Sigmoid colon (tissue), 3 donors: ENCODE measurements at regions not wholly inside any gene's neighbourhood (a gene's known extent, or its start where the extent isn't known, plus 50 kb on each side); places are given as distances from the start of the nearest gene placed in this dataset.

Experiments used
- POLR2A ChIP-seq, 2 donors: fragments of 450-650 bp; IDR thresholded peaks; one replicate each; pipeline ENCODE4 v1.6.1; 2016; ENCODE audit warnings: antibody characterized with exemption in 2 of 2, mild to moderate bottlenecking in 2 of 2, moderate library complexity in 2 of 2
- TF ChIP-seq, protein P1 (sequence below), 4 experiments: fragments of 450-650 bp in 3 of 4; fragments of 200-600 bp in 1 of 4; IDR thresholded peaks; one replicate each; pipeline ENCODE4 v1.5.1; 2016 to 2019; ENCODE audit warnings: antibody characterized with exemption in 4 of 4, mild to moderate bottlenecking in 3 of 4, moderate library complexity in 2 of 4

GRCh38 chr3:87626546-87626945 is 350.2 kb upstream of the POU1F1 start:
- TF ChIP-seq POLR2A (IDR thresholded peaks at IDR 0.05): no peak
- TF ChIP-seq, protein P1, sequence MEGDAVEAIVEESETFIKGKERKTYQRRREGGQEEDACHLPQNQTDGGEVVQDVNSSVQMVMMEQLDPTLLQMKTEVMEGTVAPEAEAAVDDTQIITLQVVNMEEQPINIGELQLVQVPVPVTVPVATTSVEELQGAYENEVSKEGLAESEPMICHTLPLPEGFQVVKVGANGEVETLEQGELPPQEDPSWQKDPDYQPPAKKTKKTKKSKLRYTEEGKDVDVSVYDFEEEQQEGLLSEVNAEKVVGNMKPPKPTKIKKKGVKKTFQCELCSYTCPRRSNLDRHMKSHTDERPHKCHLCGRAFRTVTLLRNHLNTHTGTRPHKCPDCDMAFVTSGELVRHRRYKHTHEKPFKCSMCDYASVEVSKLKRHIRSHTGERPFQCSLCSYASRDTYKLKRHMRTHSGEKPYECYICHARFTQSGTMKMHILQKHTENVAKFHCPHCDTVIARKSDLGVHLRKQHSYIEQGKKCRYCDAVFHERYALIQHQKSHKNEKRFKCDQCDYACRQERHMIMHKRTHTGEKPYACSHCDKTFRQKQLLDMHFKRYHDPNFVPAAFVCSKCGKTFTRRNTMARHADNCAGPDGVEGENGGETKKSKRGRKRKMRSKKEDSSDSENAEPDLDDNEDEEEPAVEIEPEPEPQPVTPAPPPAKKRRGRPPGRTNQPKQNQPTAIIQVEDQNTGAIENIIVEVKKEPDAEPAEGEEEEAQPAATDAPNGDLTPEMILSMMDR (IDR thresholded peaks at IDR 0.05): no peak
